ENCODE measurements at regions not wholly inside any gene's neighbourhood (a gene's known extent, or its start where the extent isn't known, plus 50 kb on each side); places are given as distances from the start of the nearest gene placed in this dataset.

GRCh38 chr14:71694591-71695530 lies 237.4 kb upstream of the RGS6 start:
- in situ Hi-C loops (cut with MboI) (no loop called here), intact Hi-C loops (cut with micrococcal nuclease) (no loop called here)
- Histone ChIP-seq H3K27ac (ENCODE audit: extremely low read depth, low read depth, low read length) (no peak overlapping the region), H2AFZ (ENCODE audit: low read depth, low read length) (no peak overlapping the region), H3K36me3 (ENCODE audit: control insufficient read depth, insufficient read depth, low read length) (no peaks in the 10 kb centered on the region), H3K27me3 (ENCODE audit: control insufficient read depth in 2 of 2, insufficient read depth in 2 of 2, low read length in 2 of 2) (no peaks in the 10 kb centered on the region), H3K4me1 (replicated peaks in 1 of 2; ENCODE audit: control insufficient read depth in 2 of 2, insufficient read depth in 2 of 2, low read length in 2 of 2) (no peaks in the 10 kb centered on the region), H3K4me3 (no peak overlapping the region), H3K4me2 (ENCODE audit: insufficient read depth, low read length) (no peak overlapping the region), H3K9me1 (ENCODE audit: control insufficient read depth, insufficient read depth, low read length) (no peaks in the 10 kb centered on the region), H4K20me1 (replicated peaks; ENCODE audit: control insufficient read depth, insufficient read depth, low read length) (no peaks in the 10 kb centered on the region), H3K9ac (ENCODE audit: insufficient read depth in 1 of 2, low read depth in 2 of 2, low read length in 2 of 2) (no peak overlapping the region), H3K79me2 (ENCODE audit: control insufficient read depth, insufficient read depth, low read length) (no peaks in the 10 kb centered on the region), H3K9me3 (replicated peaks; ENCODE audit: control insufficient read depth, insufficient read depth, low read depth, low read length) (no peaks in the 10 kb centered on the region)
- FAIRE-seq (no peak), ATAC-seq (no peak), DNase-seq (ENCODE audit: extremely low read depth in 1 of 4, low spot score in 3 of 4) (no peak)
- ChIA-PET POLR2A (no interaction called here), CTCF (ENCODE audit: low intra/inter-chr PET ratio) (no interaction called here)
- TF ChIP-seq MYNN (IDR thresholded peaks at IDR 0.05) (no peak), MYNN (CRISPR knock-in tag; IDR thresholded peaks at IDR 0.05) (no peak), ZNF431 (CRISPR knock-in tag; IDR thresholded peaks at IDR 0.05) (no peak), EWSR1 (IDR thresholded peaks at IDR 0.05; ENCODE audit: borderline replicate concordance, low read depth, partially characterized antibody) (no peak), ZNF551 (CRISPR knock-in tag; IDR thresholded peaks at IDR 0.05) (no peak), MAZ (CRISPR knock-in tag; conservative IDR thresholded peaks at IDR 0.05 in 1 of 2, IDR thresholded peaks at IDR 0.05 in 1 of 2) (no peak), MLLT1 (IDR thresholded peaks at IDR 0.05) (no peak), TAF1 (IDR thresholded peaks at IDR 0.05; ENCODE audit: control insufficient read depth, extremely low read depth, insufficient read depth, low read length, severe bottlenecking) (no peak), ZBTB5 (IDR thresholded peaks at IDR 0.05) (no peak), SNIP1 (IDR thresholded peaks at IDR 0.05; ENCODE audit: low read depth) (no peak), ZNF239 (CRISPR knock-in tag; IDR thresholded peaks at IDR 0.05) (no peak), SETDB1 (IDR thresholded peaks at IDR 0.05; ENCODE audit: low read length) (no peak), ZNF511 (CRISPR knock-in tag; IDR thresholded peaks at IDR 0.05) (no peak)
- 56% methylated on average over 5 of the region's 8 CpGs for WGBS (ENCODE audit: insufficient coverage, low coverage, missing lambda C conversion rate)
- no TSS peak for BruUV-seq (replicated peaks)

Measured in K562 (cell line).